ENCODE measurements at regions not wholly inside any gene's neighbourhood (a gene's known extent, or its start where the extent isn't known, plus 50 kb on each side); places are given as distances from the start of the nearest gene placed in this dataset.
A peak's percentile ranks its signal among the peaks of the same experiment; 100 is the strongest.

GRCh38 chr4:59091146-59092142 lies 1981.3 kb upstream of the IGFBP7 start:
- peak; percentile 90 to 95 for DNase-seq

- DNase-seq, result no peak
Measured at GRCh38 chr4:59094505-59094904, 1984.3 kb upstream of the IGFBP7 start.

- no peak for DNase-seq
Measured at GRCh38 chr4:59102311-59102710, 1992.1 kb upstream of the IGFBP7 start.

- peak in 1 of 2 experiments; percentile 20 for DNase-seq
Measured at GRCh38 chr4:59120287-59120814, 2010.2 kb upstream of the IGFBP7 start.

- no peak for DNase-seq
Measured at GRCh38 chr4:59122626-59123025, 2012.4 kb upstream of the IGFBP7 start.

- DNase-seq, result no peak
Measured at GRCh38 chr4:59126159-59126558, 2016.0 kb upstream of the IGFBP7 start.

- DNase-seq, result no peak
Measured at GRCh38 chr4:59127006-59127405, 2016.8 kb upstream of the IGFBP7 start.

- DNase-seq, result peak; percentile 46 to 69
Measured at GRCh38 chr4:59127743-59128142, 2017.6 kb upstream of the IGFBP7 start.

- no peak for DNase-seq
Measured at GRCh38 chr4:59135248-59135985, 2025.2 kb upstream of the IGFBP7 start.

GRCh38 chr4:59161249-59161648 lies 2038.9 kb upstream of the ADGRL3 start:
- DNase-seq, result no peak

GRCh38 chr4:59175617-59176016 lies 2024.5 kb upstream of the ADGRL3 start:
- DNase-seq, result no peak

GRCh38 chr4:59179372-59179771 lies 2020.8 kb upstream of the ADGRL3 start:
- no peak for DNase-seq

- DNase-seq, result no peak
Measured at GRCh38 chr4:59180161-59180560, 2020.0 kb upstream of the ADGRL3 start.

GRCh38 chr4:59180969-59181368 lies 2019.2 kb upstream of the ADGRL3 start:
- no peak for DNase-seq

- no peak for DNase-seq
Measured at GRCh38 chr4:59195839-59196238, 2004.3 kb upstream of the ADGRL3 start.

- no peak for DNase-seq
Measured at GRCh38 chr4:59200992-59201391, 1999.1 kb upstream of the ADGRL3 start.

GRCh38 chr4:59217910-59218631 lies 1982.1 kb upstream of the ADGRL3 start:
- no peak for DNase-seq

GRCh38 chr4:59222221-59222620 lies 1977.9 kb upstream of the ADGRL3 start:
- no peak for DNase-seq

GRCh38 chr4:59223292-59223941 lies 1976.7 kb upstream of the ADGRL3 start:
- peak; percentile 39 to 40 for DNase-seq

- no peak for DNase-seq
Measured at GRCh38 chr4:59238212-59238611, 1961.9 kb upstream of the ADGRL3 start.

- DNase-seq, result no peak
Measured at GRCh38 chr4:59240011-59240410, 1960.1 kb upstream of the ADGRL3 start.

- no peak for DNase-seq
Measured at GRCh38 chr4:59243038-59243437, 1957.1 kb upstream of the ADGRL3 start.

Data from SHP77 (cell line).